GM21528 (cell line): ENCODE measurements at regions not wholly inside any gene's neighbourhood (a gene's known extent, or its start where the extent isn't known, plus 50 kb on each side); places are given as distances from the start of the nearest gene placed in this dataset.

Experiments
- ATAC-seq: cut with Tn5 transposase; IDR thresholded peaks from one replicate; pipeline ENCODE4 v1.9.1; 2021; ENCODE audit warnings: mild to moderate bottlenecking, moderate library complexity; ENCODE audit not compliant: unreplicated experiment, low FRiP score

GRCh38 chr2:225340923-225341322 lies 58.6 kb upstream of the NYAP2 start:
- no peak for ATAC-seq

- no peak for ATAC-seq
Observed at GRCh38 chr2:225337183-225337582, 62.3 kb upstream of the NYAP2 start.

- no peak for ATAC-seq
Observed at GRCh38 chr2:225334514-225334913, 65.0 kb upstream of the NYAP2 start.

GRCh38 chr2:225328192-225328591 lies 71.3 kb upstream of the NYAP2 start:
- ATAC-seq, result no peak

GRCh38 chr2:225326969-225327368 lies 72.5 kb upstream of the NYAP2 start:
- ATAC-seq, result no peak

- no peak for ATAC-seq
Observed at GRCh38 chr2:225319872-225320271, 79.6 kb upstream of the NYAP2 start.

- no peak for ATAC-seq
Observed at GRCh38 chr2:225318440-225318839, 81.1 kb upstream of the NYAP2 start.

GRCh38 chr2:225317186-225317585 lies 82.3 kb upstream of the NYAP2 start:
- ATAC-seq, result no peak

- ATAC-seq, result no peak
Observed at GRCh38 chr2:225310745-225311144, 88.8 kb upstream of the NYAP2 start.

- no peak for ATAC-seq
Observed at GRCh38 chr2:225309516-225309915, 90.0 kb upstream of the NYAP2 start.

GRCh38 chr2:225296951-225297350 lies 102.6 kb upstream of the NYAP2 start:
- no peak for ATAC-seq

- ATAC-seq, result no peak
Observed at GRCh38 chr2:225295102-225295501, 104.4 kb upstream of the NYAP2 start.

GRCh38 chr2:225293638-225294037 lies 105.9 kb upstream of the NYAP2 start:
- no peak for ATAC-seq

- ATAC-seq, result no peak
Observed at GRCh38 chr2:225290757-225291400, 108.6 kb upstream of the NYAP2 start.

GRCh38 chr2:225289659-225290058 lies 109.9 kb upstream of the NYAP2 start:
- ATAC-seq, result no peak

GRCh38 chr2:225288986-225289385 lies 110.5 kb upstream of the NYAP2 start:
- no peak for ATAC-seq

- peak; percentile 84 for ATAC-seq
Observed at GRCh38 chr2:225282858-225283710, 116.4 kb upstream of the NYAP2 start.

- ATAC-seq, result peak; percentile 90
Observed at GRCh38 chr2:225276207-225276606, 123.3 kb upstream of the NYAP2 start.

- ATAC-seq, result no peak
Observed at GRCh38 chr2:225275443-225275842, 124.1 kb upstream of the NYAP2 start.

GRCh38 chr2:225274751-225275150 lies 124.8 kb upstream of the NYAP2 start:
- ATAC-seq, result no peak

GRCh38 chr2:225272173-225272572 lies 127.3 kb upstream of the NYAP2 start:
- ATAC-seq, result no peak

GRCh38 chr2:225270861-225271260 lies 128.6 kb upstream of the NYAP2 start:
- ATAC-seq, result peak; percentile 100
